ENCODE measurements at regions not wholly inside any gene's neighbourhood (a gene's known extent, or its start where the extent isn't known, plus 50 kb on each side); places are given as distances from the start of the nearest gene placed in this dataset.

GRCh38 chr9:29838491-29839020, 2265.3 kb upstream of the C9orf72 start:
- Histone ChIP-seq H3K27me3 (ENCODE audit: control insufficient read depth in 1 of 2, insufficient read depth in 1 of 2, low read length in 2 of 2) (no peaks in the 10 kb centered on the region), H3K36me3 (ENCODE audit: control insufficient read depth in 1 of 2, insufficient read depth in 2 of 2, low read depth in 1 of 2, low read length in 2 of 2) (no peaks in the 10 kb centered on the region), H3K4me3 (ENCODE audit: insufficient read depth in 1 of 2, low read depth in 1 of 2, low read length in 2 of 2) (no peak overlapping the region), H3K4ac (ENCODE audit: low read depth in 1 of 2, low read length in 2 of 2) (no peak overlapping the region), H3K79me1 (replicated peaks; ENCODE audit: low read length, poor library complexity, severe bottlenecking) (no peaks in the 10 kb centered on the region), H3K4me1 (ENCODE audit: control insufficient read depth, insufficient read depth, low read depth, low read length) (no peaks in the 10 kb centered on the region), H2AK5ac (ENCODE audit: low read length, severe bottlenecking) (no peak overlapping the region), H3K9me3 (ENCODE audit: control insufficient read depth, low read length) (peaks cover 4% of the 10 kb centered on the region), H2BK12ac (ENCODE audit: low read length in 2 of 2) (no peak overlapping the region), H4K8ac (ENCODE audit: low read length) (no peak overlapping the region), H3K9ac (ENCODE audit: low read length) (no peak overlapping the region), H4K91ac (ENCODE audit: low read length) (no peak overlapping the region), H2AFZ (ENCODE audit: low read depth, low read length) (no peak overlapping the region), H3K27ac (ENCODE audit: low read length, poor library complexity, severe bottlenecking) (no peak overlapping the region), H2BK120ac (ENCODE audit: low read depth, low read length) (no peak overlapping the region), H3K23ac (ENCODE audit: low read length in 2 of 2) (no peak overlapping the region), H2BK5ac (ENCODE audit: low read depth, low read length, poor library complexity, severe bottlenecking) (no peak overlapping the region), H3K14ac (ENCODE audit: low read length in 2 of 2) (no peak overlapping the region), H2BK15ac (ENCODE audit: low read depth, poor library complexity, severe bottlenecking) (no peak overlapping the region), H3K4me2 (ENCODE audit: low read length, poor library complexity, severe bottlenecking) (no peak overlapping the region), H3K18ac (ENCODE audit: low read depth in 1 of 2, low read length in 2 of 2) (no peak overlapping the region)
- no peak for DNase-seq
- no CpG with 5 or more reads among the region's 1 CpG for WGBS

- Histone ChIP-seq H2AK5ac (ENCODE audit: low read length, severe bottlenecking) (no peak overlapping the region), H3K4me2 (ENCODE audit: low read length, poor library complexity, severe bottlenecking) (no peak overlapping the region), H2BK120ac (ENCODE audit: low read depth, low read length) (no peak overlapping the region), H3K79me1 (replicated peaks; ENCODE audit: low read length, poor library complexity, severe bottlenecking) (no peaks in the 10 kb centered on the region), H3K27me3 (ENCODE audit: control insufficient read depth in 1 of 2, insufficient read depth in 1 of 2, low read length in 2 of 2) (no peaks in the 10 kb centered on the region), H4K91ac (ENCODE audit: low read length) (no peak overlapping the region), H3K9ac (ENCODE audit: low read length) (no peak overlapping the region), H4K8ac (ENCODE audit: low read length) (no peak overlapping the region), H3K18ac (ENCODE audit: low read depth in 1 of 2, low read length in 2 of 2) (no peak overlapping the region), H2BK15ac (ENCODE audit: low read depth, poor library complexity, severe bottlenecking) (no peak overlapping the region), H2BK5ac (ENCODE audit: low read depth, low read length, poor library complexity, severe bottlenecking) (no peak overlapping the region), H3K4me1 (ENCODE audit: control insufficient read depth, insufficient read depth, low read depth, low read length) (no peaks in the 10 kb centered on the region), H3K23ac (ENCODE audit: low read length in 2 of 2) (no peak overlapping the region), H3K4me3 (ENCODE audit: insufficient read depth in 1 of 2, low read depth in 1 of 2, low read length in 2 of 2) (no peak overlapping the region), H2BK12ac (ENCODE audit: low read length in 2 of 2) (no peak overlapping the region), H3K36me3 (ENCODE audit: control insufficient read depth in 1 of 2, insufficient read depth in 2 of 2, low read depth in 1 of 2, low read length in 2 of 2) (no peaks in the 10 kb centered on the region), H3K27ac (ENCODE audit: low read length, poor library complexity, severe bottlenecking) (no peak overlapping the region), H3K9me3 (ENCODE audit: control insufficient read depth, low read length) (peaks cover 4% of the 10 kb centered on the region), H3K4ac (ENCODE audit: low read depth in 1 of 2, low read length in 2 of 2) (no peak overlapping the region), H2AFZ (ENCODE audit: low read depth, low read length) (no peak overlapping the region), H3K14ac (ENCODE audit: low read length in 2 of 2) (no peak overlapping the region)
- DNase-seq: no peak
- WGBS: no CpG with 5 or more reads among the region's 1 CpG
These were observed 2271.0 kb upstream of the C9orf72 start for GRCh38 chr9:29844251-29844650.

- no peak overlapping the region for H2BK15ac ChIP-seq (ENCODE audit: low read depth, poor library complexity, severe bottlenecking)
- H2AFZ ChIP-seq (ENCODE audit: low read depth, low read length): no peak overlapping the region
- no peaks in the 10 kb centered on the region for H3K27me3 ChIP-seq (ENCODE audit: control insufficient read depth in 1 of 2, insufficient read depth in 1 of 2, low read length in 2 of 2)
- no peak overlapping the region for H3K4ac ChIP-seq (ENCODE audit: low read depth in 1 of 2, low read length in 2 of 2)
- no peak overlapping the region for H3K4me2 ChIP-seq (ENCODE audit: low read length, poor library complexity, severe bottlenecking)
- no peak overlapping the region for H3K18ac ChIP-seq (ENCODE audit: low read depth in 1 of 2, low read length in 2 of 2)
- H2BK5ac ChIP-seq (ENCODE audit: low read depth, low read length, poor library complexity, severe bottlenecking): no peak overlapping the region
- H4K91ac ChIP-seq (ENCODE audit: low read length): no peak overlapping the region
- no peak overlapping the region for H3K14ac ChIP-seq (ENCODE audit: low read length in 2 of 2)
- H3K4me1 ChIP-seq (ENCODE audit: control insufficient read depth, insufficient read depth, low read depth, low read length): no peaks in the 10 kb centered on the region
- no peak overlapping the region for H3K23ac ChIP-seq (ENCODE audit: low read length in 2 of 2)
- no peak overlapping the region for H2AK5ac ChIP-seq (ENCODE audit: low read length, severe bottlenecking)
- H4K8ac ChIP-seq (ENCODE audit: low read length): no peak overlapping the region
- 71% methylated on average over 1 of the region's 1 CpG for WGBS
- H3K36me3 ChIP-seq (ENCODE audit: control insufficient read depth in 1 of 2, insufficient read depth in 2 of 2, low read depth in 1 of 2, low read length in 2 of 2): no peaks in the 10 kb centered on the region
- no peak overlapping the region for H3K4me3 ChIP-seq (ENCODE audit: insufficient read depth in 1 of 2, low read depth in 1 of 2, low read length in 2 of 2)
- no peak overlapping the region for H2BK120ac ChIP-seq (ENCODE audit: low read depth, low read length)
- no peaks in the 10 kb centered on the region for H3K79me1 ChIP-seq (replicated peaks; ENCODE audit: low read length, poor library complexity, severe bottlenecking)
- no peak overlapping the region for H3K9ac ChIP-seq (ENCODE audit: low read length)
- H3K9me3 ChIP-seq (ENCODE audit: control insufficient read depth, low read length): no peaks in the 10 kb centered on the region
- DNase-seq: no peak
- no peak overlapping the region for H2BK12ac ChIP-seq (ENCODE audit: low read length in 2 of 2)
- no peak overlapping the region for H3K27ac ChIP-seq (ENCODE audit: low read length, poor library complexity, severe bottlenecking)
These were observed 2277.4 kb upstream of the C9orf72 start for GRCh38 chr9:29850664-29851063.

- Histone ChIP-seq H4K8ac (ENCODE audit: low read length) (no peak overlapping the region), H3K4ac (ENCODE audit: low read depth in 1 of 2, low read length in 2 of 2) (no peak overlapping the region), H4K91ac (ENCODE audit: low read length) (no peak overlapping the region), H2AK5ac (ENCODE audit: low read length, severe bottlenecking) (no peak overlapping the region), H2AFZ (ENCODE audit: low read depth, low read length) (no peak overlapping the region), H2BK5ac (ENCODE audit: low read depth, low read length, poor library complexity, severe bottlenecking) (no peak overlapping the region), H3K27me3 (ENCODE audit: control insufficient read depth in 1 of 2, insufficient read depth in 1 of 2, low read length in 2 of 2) (no peaks in the 10 kb centered on the region), H2BK120ac (ENCODE audit: low read depth, low read length) (no peak overlapping the region), H3K23ac (ENCODE audit: low read length in 2 of 2) (no peak overlapping the region), H3K79me1 (replicated peaks; ENCODE audit: low read length, poor library complexity, severe bottlenecking) (no peaks in the 10 kb centered on the region), H2BK15ac (ENCODE audit: low read depth, poor library complexity, severe bottlenecking) (no peak overlapping the region), H3K14ac (ENCODE audit: low read length in 2 of 2) (no peak overlapping the region), H3K27ac (ENCODE audit: low read length, poor library complexity, severe bottlenecking) (no peak overlapping the region), H3K4me3 (ENCODE audit: insufficient read depth in 1 of 2, low read depth in 1 of 2, low read length in 2 of 2) (no peak overlapping the region), H3K4me2 (ENCODE audit: low read length, poor library complexity, severe bottlenecking) (no peak overlapping the region), H3K36me3 (ENCODE audit: control insufficient read depth in 1 of 2, insufficient read depth in 2 of 2, low read depth in 1 of 2, low read length in 2 of 2) (no peaks in the 10 kb centered on the region), H3K9ac (ENCODE audit: low read length) (no peak overlapping the region), H3K4me1 (ENCODE audit: control insufficient read depth, insufficient read depth, low read depth, low read length) (no peaks in the 10 kb centered on the region), H3K18ac (ENCODE audit: low read depth in 1 of 2, low read length in 2 of 2) (no peak overlapping the region), H3K9me3 (ENCODE audit: control insufficient read depth, low read length) (peaks cover 3% of the 10 kb centered on the region), H2BK12ac (ENCODE audit: low read length in 2 of 2) (no peak overlapping the region)
- no peak for DNase-seq
- no CpG with 5 or more reads among the region's 2 CpGs for WGBS
These were observed 2288.5 kb upstream of the C9orf72 start for GRCh38 chr9:29861803-29862202.
